Endothelial cell (in vitro differentiated cells): ENCODE measurements at regions not wholly inside any gene's neighbourhood (a gene's known extent, or its start where the extent isn't known, plus 50 kb on each side); places are given as distances from the start of the nearest gene placed in this dataset.

Experiments used
- DNase-seq: peaks from one replicate; pipeline ENCODE4 v3.0.0; 2021; ENCODE audit warnings: low spot score
- H3K27ac Mint-ChIP-seq: one replicate; pipeline ENCODE4 v1.8.0; 2021; ENCODE audit warnings: mixed read lengths, inconsistent platforms; ENCODE audit not compliant: unreplicated experiment
- H3K27me3 Mint-ChIP-seq: one replicate; pipeline ENCODE4 v1.8.0; 2021; ENCODE audit warnings: mild to moderate bottlenecking, moderate library complexity, mixed read lengths, inconsistent platforms; ENCODE audit not compliant: unreplicated experiment
- H3K36me3 Mint-ChIP-seq: one replicate; pipeline ENCODE4 v1.8.0; 2021; ENCODE audit warnings: mild to moderate bottlenecking, low read depth, mixed read lengths, inconsistent platforms; ENCODE audit not compliant: unreplicated experiment
- H3K4me1 Mint-ChIP-seq: one replicate; pipeline ENCODE4 v1.8.0; 2021; ENCODE audit warnings: mild to moderate bottlenecking, mixed read lengths, inconsistent platforms; ENCODE audit not compliant: unreplicated experiment
- H3K4me3 Mint-ChIP-seq: one replicate; pipeline ENCODE4 v1.8.0; 2021; ENCODE audit warnings: mild to moderate bottlenecking, mixed read lengths, inconsistent platforms; ENCODE audit not compliant: unreplicated experiment
- H3K9me3 Mint-ChIP-seq: one replicate; pipeline ENCODE4 v1.8.0; 2021; ENCODE audit warnings: mixed read lengths, inconsistent platforms; ENCODE audit not compliant: unreplicated experiment
- TF ChIP-seq, protein P1 (sequence below): fragments of 200-600 bp; sonication (generic); IDR thresholded peaks from one replicate; pipeline ENCODE4 v1.5.0; 2021; ENCODE audit warnings: antibody characterized with exemption; ENCODE audit not compliant: unreplicated experiment

DNA sequence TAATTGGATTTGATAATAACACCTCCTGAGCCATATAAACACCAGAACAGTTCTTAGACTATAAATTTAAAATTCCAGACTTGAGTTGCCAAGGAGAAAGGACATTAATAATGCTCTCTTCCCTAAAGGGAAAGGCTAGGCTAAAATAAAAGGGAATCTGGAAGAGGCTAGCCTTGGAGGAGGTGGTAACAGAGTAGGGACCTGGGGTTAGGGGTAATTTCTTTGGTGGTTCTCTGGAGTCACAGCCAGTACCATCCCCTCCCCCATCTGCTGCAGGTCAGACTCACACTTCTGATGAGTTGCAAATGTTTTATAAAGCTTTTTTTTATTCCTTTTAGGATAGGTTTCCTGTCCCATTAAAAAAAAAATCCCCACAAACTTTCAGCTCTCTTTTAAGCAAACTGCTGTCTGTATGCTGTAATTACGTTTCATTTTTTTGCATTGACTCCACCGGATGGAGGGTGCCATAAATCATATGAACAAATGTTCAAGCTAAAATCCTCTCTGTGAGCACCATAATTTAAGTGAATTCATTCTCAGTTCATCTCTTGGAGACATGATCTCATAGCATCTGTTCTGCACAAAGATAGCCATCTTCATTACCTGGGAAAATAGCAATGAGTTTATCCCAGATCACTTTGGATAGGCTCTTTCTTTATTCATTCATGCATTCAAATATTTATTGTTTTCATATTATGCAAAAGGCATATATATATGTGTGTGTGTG is 379.6 kb downstream of the TTLL7 start:
- no peaks in the 10 kb centered on the region for H3K4me1 Mint-ChIP-seq
- no peaks in the 10 kb centered on the region for H3K36me3 Mint-ChIP-seq
- no peaks in the 10 kb centered on the region for H3K27me3 Mint-ChIP-seq
- DNase-seq, result no peak
- TF ChIP-seq, protein P1, sequence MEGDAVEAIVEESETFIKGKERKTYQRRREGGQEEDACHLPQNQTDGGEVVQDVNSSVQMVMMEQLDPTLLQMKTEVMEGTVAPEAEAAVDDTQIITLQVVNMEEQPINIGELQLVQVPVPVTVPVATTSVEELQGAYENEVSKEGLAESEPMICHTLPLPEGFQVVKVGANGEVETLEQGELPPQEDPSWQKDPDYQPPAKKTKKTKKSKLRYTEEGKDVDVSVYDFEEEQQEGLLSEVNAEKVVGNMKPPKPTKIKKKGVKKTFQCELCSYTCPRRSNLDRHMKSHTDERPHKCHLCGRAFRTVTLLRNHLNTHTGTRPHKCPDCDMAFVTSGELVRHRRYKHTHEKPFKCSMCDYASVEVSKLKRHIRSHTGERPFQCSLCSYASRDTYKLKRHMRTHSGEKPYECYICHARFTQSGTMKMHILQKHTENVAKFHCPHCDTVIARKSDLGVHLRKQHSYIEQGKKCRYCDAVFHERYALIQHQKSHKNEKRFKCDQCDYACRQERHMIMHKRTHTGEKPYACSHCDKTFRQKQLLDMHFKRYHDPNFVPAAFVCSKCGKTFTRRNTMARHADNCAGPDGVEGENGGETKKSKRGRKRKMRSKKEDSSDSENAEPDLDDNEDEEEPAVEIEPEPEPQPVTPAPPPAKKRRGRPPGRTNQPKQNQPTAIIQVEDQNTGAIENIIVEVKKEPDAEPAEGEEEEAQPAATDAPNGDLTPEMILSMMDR, result no peak
- no peak overlapping the region for H3K4me3 Mint-ChIP-seq
- H3K27ac Mint-ChIP-seq, result no peak overlapping the region
- H3K9me3 Mint-ChIP-seq, result no peaks in the 10 kb centered on the region

DNA sequence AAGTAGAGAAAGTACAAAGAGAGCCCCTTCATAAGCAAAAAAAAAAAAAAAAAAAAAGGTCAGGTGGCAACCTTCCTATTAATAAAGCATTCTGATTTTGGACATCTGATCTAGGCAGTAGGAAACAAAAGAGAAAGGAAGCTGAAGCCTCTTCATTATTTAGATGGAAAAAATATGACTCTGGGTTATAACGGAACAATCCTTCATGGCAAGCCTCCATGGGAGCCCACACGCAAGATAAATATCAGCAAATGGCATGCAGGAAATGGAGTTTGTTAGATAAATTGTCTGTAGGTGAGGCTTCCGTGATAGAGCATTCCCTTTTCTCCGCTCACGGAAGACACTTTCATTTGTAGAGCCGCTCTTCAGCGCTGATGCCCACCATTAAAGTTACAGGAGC is 381.0 kb downstream of the TTLL7 start:
- TF ChIP-seq, protein P1, result no peak
- no peaks in the 10 kb centered on the region for H3K9me3 Mint-ChIP-seq
- no peak overlapping the region for H3K4me3 Mint-ChIP-seq
- no peaks in the 10 kb centered on the region for H3K4me1 Mint-ChIP-seq
- no peaks in the 10 kb centered on the region for H3K36me3 Mint-ChIP-seq
- DNase-seq, result no peak
- H3K27me3 Mint-ChIP-seq, result no peaks in the 10 kb centered on the region
- H3K27ac Mint-ChIP-seq, result no peak overlapping the region

- no peaks in the 10 kb centered on the region for H3K27me3 Mint-ChIP-seq
- H3K4me1 Mint-ChIP-seq, result no peaks in the 10 kb centered on the region
- H3K36me3 Mint-ChIP-seq, result no peaks in the 10 kb centered on the region
- no peak for DNase-seq
- H3K27ac Mint-ChIP-seq, result no peak overlapping the region
- TF ChIP-seq, protein P1, result no peak
- H3K4me3 Mint-ChIP-seq, result no peak overlapping the region
- H3K9me3 Mint-ChIP-seq, result no peaks in the 10 kb centered on the region
Measured at GRCh38 chr1:83615370-83615769, 383.6 kb downstream of the TTLL7 start.

DNA sequence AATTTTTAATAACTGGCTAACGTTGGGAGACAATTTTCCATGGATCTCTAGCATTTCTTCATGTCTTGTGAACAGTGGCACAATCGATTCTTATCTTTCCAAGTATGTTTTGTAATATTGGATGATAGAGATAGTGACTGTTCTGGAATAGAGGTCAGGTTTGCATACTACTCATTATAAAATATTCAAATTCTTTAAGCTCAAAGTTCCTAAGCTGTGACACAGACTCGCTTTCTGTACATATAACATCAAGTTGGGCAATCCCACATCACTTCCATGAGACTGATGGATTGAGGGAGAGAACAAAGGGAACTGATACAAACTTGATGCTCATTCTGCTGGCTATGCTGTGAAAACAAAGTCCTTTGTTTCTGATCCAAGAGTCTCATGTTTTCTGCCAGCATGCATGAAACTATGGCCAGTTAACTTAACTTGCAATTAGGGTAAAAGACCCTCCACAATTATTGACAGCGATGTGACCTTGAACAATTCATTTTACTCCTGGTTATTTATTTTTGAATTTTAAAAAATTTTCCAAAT is 392.4 kb downstream of the TTLL7 start:
- Mint-ChIP-seq H3K27me3 (no peaks in the 10 kb centered on the region), H3K36me3 (no peaks in the 10 kb centered on the region), H3K4me1 (no peaks in the 10 kb centered on the region), H3K9me3 (no peaks in the 10 kb centered on the region), H3K27ac (no peak overlapping the region), H3K4me3 (no peak overlapping the region)
- DNase-seq, result no peak
- TF ChIP-seq, protein P1, result no peak

DNA sequence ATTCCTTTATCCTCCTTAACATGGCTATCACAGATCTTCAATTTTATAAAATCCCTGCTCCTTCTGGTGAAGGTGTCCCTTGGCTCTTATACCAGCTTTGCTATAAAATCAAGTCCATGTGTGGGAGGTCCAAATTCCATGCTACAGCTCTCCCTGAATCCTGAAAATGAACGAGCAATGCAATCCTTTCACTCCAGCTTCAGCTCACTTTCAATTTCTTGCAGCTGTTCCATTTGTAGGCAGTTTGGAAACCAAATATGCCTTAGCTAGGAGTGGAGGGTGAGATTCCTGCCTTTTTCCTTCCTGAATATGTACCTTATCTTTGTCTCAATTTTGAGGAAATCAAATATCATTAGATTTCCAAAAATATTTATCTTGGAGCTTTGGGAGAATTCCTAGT is 402.6 kb downstream of the TTLL7 start:
- no peak overlapping the region for H3K27ac Mint-ChIP-seq
- H3K36me3 Mint-ChIP-seq, result peaks cover 9% of the 10 kb centered on the region
- DNase-seq, result no peak
- H3K4me1 Mint-ChIP-seq, result peaks cover 17% of the 10 kb centered on the region
- peaks cover 5% of the 10 kb centered on the region for H3K9me3 Mint-ChIP-seq
- TF ChIP-seq, protein P1, result no peak
- H3K27me3 Mint-ChIP-seq, result no peaks in the 10 kb centered on the region
- H3K4me3 Mint-ChIP-seq, result no peak overlapping the region
